ENCODE measurements at regions not wholly inside any gene's neighbourhood (a gene's known extent, or its start where the extent isn't known, plus 50 kb on each side); places are given as distances from the start of the nearest gene placed in this dataset.

DNA sequence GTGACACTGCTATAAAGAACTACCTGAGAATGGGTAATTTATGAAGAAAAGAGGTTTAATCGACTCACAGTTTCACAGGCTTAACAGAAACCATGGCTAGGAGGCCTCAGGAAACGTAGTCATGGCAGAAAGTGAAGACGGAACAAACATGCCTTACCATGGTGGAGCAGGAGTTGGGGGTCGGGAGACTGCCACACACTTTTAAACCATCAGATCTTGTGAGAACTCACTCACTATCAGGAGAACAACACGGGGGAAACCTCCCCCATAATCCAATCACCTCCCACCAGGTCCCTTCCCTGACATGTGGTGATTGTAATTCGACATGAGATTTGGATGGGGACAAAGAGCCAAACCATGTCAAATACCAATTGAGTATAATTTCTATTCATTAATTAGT, 2392.6 kb upstream of the C9orf72 start:
- Histone ChIP-seq H3K36me3 (ENCODE audit: insufficient read depth, low read depth, low read length) (no peaks in the 10 kb centered on the region), H3K4me1 (ENCODE audit: insufficient read depth, low read length) (no peaks in the 10 kb centered on the region), H3K27ac (ENCODE audit: low read length) (no peak overlapping the region), H3K9ac (ENCODE audit: low read depth, low read length) (no peak overlapping the region), H3K4me3 (ENCODE audit: low read length) (no peak overlapping the region), H3K27me3 (ENCODE audit: insufficient read depth, low read length) (no peaks in the 10 kb centered on the region), H3K9me3 (ENCODE audit: insufficient read depth, low read depth, low read length) (no peaks in the 10 kb centered on the region)

GRCh38 chr9:29966247-29966646, 2393.0 kb upstream of the C9orf72 start:
- no peak overlapping the region for H3K27ac ChIP-seq (ENCODE audit: low read length)
- H3K4me3 ChIP-seq (ENCODE audit: low read length) = no peak overlapping the region
- no peaks in the 10 kb centered on the region for H3K36me3 ChIP-seq (ENCODE audit: insufficient read depth, low read depth, low read length)
- H3K9ac ChIP-seq (ENCODE audit: low read depth, low read length) = no peak overlapping the region
- no peaks in the 10 kb centered on the region for H3K27me3 ChIP-seq (ENCODE audit: insufficient read depth, low read length)
- no peaks in the 10 kb centered on the region for H3K4me1 ChIP-seq (ENCODE audit: insufficient read depth, low read length)
- no peaks in the 10 kb centered on the region for H3K9me3 ChIP-seq (ENCODE audit: insufficient read depth, low read depth, low read length)

- H3K36me3 ChIP-seq (ENCODE audit: insufficient read depth, low read depth, low read length) = no peaks in the 10 kb centered on the region
- H3K9ac ChIP-seq (ENCODE audit: low read depth, low read length) = no peak overlapping the region
- no peaks in the 10 kb centered on the region for H3K4me1 ChIP-seq (ENCODE audit: insufficient read depth, low read length)
- no peaks in the 10 kb centered on the region for H3K9me3 ChIP-seq (ENCODE audit: insufficient read depth, low read depth, low read length)
- H3K27me3 ChIP-seq (ENCODE audit: insufficient read depth, low read length) = no peaks in the 10 kb centered on the region
- no peak overlapping the region for H3K27ac ChIP-seq (ENCODE audit: low read length)
- no peak overlapping the region for H3K4me3 ChIP-seq (ENCODE audit: low read length)
These were observed 2395.6 kb upstream of the C9orf72 start for GRCh38 chr9:29968831-29969230.

GRCh38 chr9:29969408-29969807, 2396.1 kb upstream of the C9orf72 start:
- Histone ChIP-seq H3K9me3 (ENCODE audit: insufficient read depth, low read depth, low read length) (no peaks in the 10 kb centered on the region), H3K4me1 (ENCODE audit: insufficient read depth, low read length) (no peaks in the 10 kb centered on the region), H3K36me3 (ENCODE audit: insufficient read depth, low read depth, low read length) (no peaks in the 10 kb centered on the region), H3K4me3 (ENCODE audit: low read length) (no peak overlapping the region), H3K9ac (ENCODE audit: low read depth, low read length) (no peak overlapping the region), H3K27me3 (ENCODE audit: insufficient read depth, low read length) (no peaks in the 10 kb centered on the region), H3K27ac (ENCODE audit: low read length) (no peak overlapping the region)

GRCh38 chr9:29969856-29970647, 2396.8 kb upstream of the C9orf72 start:
- H3K36me3 ChIP-seq (ENCODE audit: insufficient read depth, low read depth, low read length) = no peaks in the 10 kb centered on the region
- H3K4me3 ChIP-seq (ENCODE audit: low read length) = no peak overlapping the region
- H3K27ac ChIP-seq (ENCODE audit: low read length) = no peak overlapping the region
- no peaks in the 10 kb centered on the region for H3K27me3 ChIP-seq (ENCODE audit: insufficient read depth, low read length)
- no peaks in the 10 kb centered on the region for H3K4me1 ChIP-seq (ENCODE audit: insufficient read depth, low read length)
- H3K9ac ChIP-seq (ENCODE audit: low read depth, low read length) = no peak overlapping the region
- no peaks in the 10 kb centered on the region for H3K9me3 ChIP-seq (ENCODE audit: insufficient read depth, low read depth, low read length)

- no peaks in the 10 kb centered on the region for H3K27me3 ChIP-seq (ENCODE audit: insufficient read depth, low read length)
- no peak overlapping the region for H3K4me3 ChIP-seq (ENCODE audit: low read length)
- no peaks in the 10 kb centered on the region for H3K9me3 ChIP-seq (ENCODE audit: insufficient read depth, low read depth, low read length)
These were observed 2400.9 kb upstream of the C9orf72 start for GRCh38 chr9:29974197-29974596.

GRCh38 chr9:29976981-29977380, 2403.7 kb upstream of the C9orf72 start:
- Histone ChIP-seq H3K9me3 (ENCODE audit: insufficient read depth, low read depth, low read length) (no peaks in the 10 kb centered on the region), H3K9ac (ENCODE audit: low read depth, low read length) (no peak overlapping the region), H3K4me3 (ENCODE audit: low read length) (no peak overlapping the region), H3K27ac (ENCODE audit: low read length) (no peak overlapping the region), H3K36me3 (ENCODE audit: insufficient read depth, low read depth, low read length) (no peaks in the 10 kb centered on the region), H3K4me1 (ENCODE audit: insufficient read depth, low read length) (no peaks in the 10 kb centered on the region), H3K27me3 (ENCODE audit: insufficient read depth, low read length) (no peaks in the 10 kb centered on the region)

More at GRCh38 chr9:29974197-29974596, 2400.9 kb upstream of the C9orf72 start:
- H3K4me1 ChIP-seq (ENCODE audit: insufficient read depth, low read length) = no peaks in the 10 kb centered on the region
- no peak overlapping the region for H3K27ac ChIP-seq (ENCODE audit: low read length)
- no peak overlapping the region for H3K9ac ChIP-seq (ENCODE audit: low read depth, low read length)
- H3K36me3 ChIP-seq (ENCODE audit: insufficient read depth, low read depth, low read length) = no peaks in the 10 kb centered on the region

DNA sequence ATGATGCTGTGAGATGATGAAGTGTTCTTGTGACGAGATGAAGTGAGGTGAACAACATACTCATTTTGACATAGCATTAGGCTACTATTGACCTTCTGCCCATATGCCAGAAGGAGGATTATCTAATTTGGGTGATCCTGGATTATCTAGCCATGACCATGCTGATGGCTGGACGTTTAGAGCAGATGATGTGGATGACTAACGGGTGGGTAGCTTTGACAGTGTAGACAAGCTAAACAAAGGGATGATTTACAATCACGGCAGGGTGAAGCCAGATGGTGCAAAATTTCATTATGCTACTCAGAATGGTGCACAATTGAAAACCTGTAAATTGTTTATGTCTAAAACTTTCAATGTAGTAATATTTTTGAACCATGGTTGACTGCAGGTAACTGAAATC, 2403.4 kb upstream of the ACO1 start:
- Histone ChIP-seq H3K4me1 (ENCODE audit: insufficient read depth, low read length) (no peaks in the 10 kb centered on the region), H3K9me3 (ENCODE audit: insufficient read depth, low read depth, low read length) (no peaks in the 10 kb centered on the region), H3K9ac (ENCODE audit: low read depth, low read length) (no peak overlapping the region), H3K4me3 (ENCODE audit: low read length) (no peak overlapping the region), H3K27ac (ENCODE audit: low read length) (no peak overlapping the region), H3K27me3 (ENCODE audit: insufficient read depth, low read length) (no peaks in the 10 kb centered on the region), H3K36me3 (ENCODE audit: insufficient read depth, low read depth, low read length) (no peaks in the 10 kb centered on the region)

DNA sequence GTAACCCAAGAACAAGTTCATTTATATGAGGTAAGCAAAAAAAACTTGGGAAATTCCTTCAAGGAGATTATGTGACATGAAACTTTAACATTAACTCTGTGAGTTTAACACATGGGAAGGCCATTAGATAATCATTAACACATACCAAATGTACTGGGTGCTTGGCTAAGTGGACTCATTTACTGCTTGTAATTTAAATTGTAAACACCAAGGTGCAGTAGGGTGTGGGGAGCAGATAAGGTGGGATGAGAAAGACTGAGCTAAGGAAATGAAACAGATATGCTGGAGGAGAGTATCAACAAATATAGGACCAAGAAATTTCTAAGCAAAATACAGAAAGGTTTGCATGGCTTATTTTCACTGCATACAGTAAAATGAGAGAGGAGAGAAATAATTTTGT, 2384.8 kb upstream of the ACO1 start:
- Histone ChIP-seq H3K9ac (ENCODE audit: low read depth, low read length) (no peak overlapping the region), H3K27ac (ENCODE audit: low read length) (no peak overlapping the region)

DNA sequence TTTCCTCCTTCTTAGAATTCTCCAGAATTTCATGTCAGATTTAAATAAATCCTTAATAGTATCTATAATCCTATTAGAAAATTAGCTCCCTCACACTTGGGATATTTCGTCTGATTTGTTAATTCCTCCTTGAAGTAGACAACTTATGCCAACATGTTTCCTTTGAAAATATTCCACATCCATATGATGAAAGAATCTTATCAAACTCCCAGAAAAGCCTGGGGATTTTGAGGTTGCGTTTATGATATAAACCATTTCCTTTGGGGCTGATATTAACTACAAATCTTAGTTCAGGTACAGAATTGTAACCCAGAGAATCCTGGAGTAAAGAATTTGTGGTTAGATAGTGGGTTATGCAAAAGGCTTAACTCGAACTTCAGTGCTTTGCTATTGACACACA, 2373.8 kb upstream of the ACO1 start:
- H3K9me3 ChIP-seq (ENCODE audit: insufficient read depth, low read depth, low read length) = no peaks in the 10 kb centered on the region
- H3K27me3 ChIP-seq (ENCODE audit: insufficient read depth, low read length) = no peaks in the 10 kb centered on the region
- no peaks in the 10 kb centered on the region for H3K36me3 ChIP-seq (ENCODE audit: insufficient read depth, low read depth, low read length)
- no peaks in the 10 kb centered on the region for H3K4me1 ChIP-seq (ENCODE audit: insufficient read depth, low read length)
- H3K4me3 ChIP-seq (ENCODE audit: low read length) = no peak overlapping the region
- no peak overlapping the region for H3K9ac ChIP-seq (ENCODE audit: low read depth, low read length)
- no peak overlapping the region for H3K27ac ChIP-seq (ENCODE audit: low read length)

More for the DNA sequence above, 2384.8 kb upstream of the ACO1 start:
- no peak overlapping the region for H3K4me3 ChIP-seq (ENCODE audit: low read length)
- no peaks in the 10 kb centered on the region for H3K9me3 ChIP-seq (ENCODE audit: insufficient read depth, low read depth, low read length)
- no peaks in the 10 kb centered on the region for H3K4me1 ChIP-seq (ENCODE audit: insufficient read depth, low read length)
- no peaks in the 10 kb centered on the region for H3K27me3 ChIP-seq (ENCODE audit: insufficient read depth, low read length)
- H3K36me3 ChIP-seq (ENCODE audit: insufficient read depth, low read depth, low read length) = no peaks in the 10 kb centered on the region

- Histone ChIP-seq H3K9ac (ENCODE audit: low read depth, low read length) (no peak overlapping the region), H3K27ac (ENCODE audit: low read length) (no peak overlapping the region), H3K27me3 (ENCODE audit: insufficient read depth, low read length) (no peaks in the 10 kb centered on the region), H3K4me1 (ENCODE audit: insufficient read depth, low read length) (no peaks in the 10 kb centered on the region), H3K9me3 (ENCODE audit: insufficient read depth, low read depth, low read length) (no peaks in the 10 kb centered on the region), H3K4me3 (ENCODE audit: low read length) (no peak overlapping the region), H3K36me3 (ENCODE audit: insufficient read depth, low read depth, low read length) (no peaks in the 10 kb centered on the region)
These were observed 2371.8 kb upstream of the ACO1 start for GRCh38 chr9:30012622-30013021.

DNA sequence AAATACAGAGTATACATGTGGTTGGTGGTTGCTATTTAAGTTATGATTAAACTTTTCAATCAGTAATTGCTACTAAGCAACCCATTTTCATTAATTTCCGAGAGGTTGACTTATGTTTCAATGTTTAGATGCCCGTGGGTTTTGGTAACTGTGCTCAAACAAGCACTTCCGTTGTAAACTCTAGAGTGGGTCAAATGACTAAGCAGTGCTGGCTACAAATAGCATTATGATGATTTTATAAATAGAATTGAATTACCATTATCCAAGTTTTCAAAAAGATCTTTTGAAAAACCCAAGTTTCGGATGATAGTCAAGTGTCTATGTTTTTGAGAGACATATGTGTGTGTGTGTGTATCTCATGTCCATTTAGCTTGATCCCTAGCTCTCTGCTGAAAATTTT, 2369.4 kb upstream of the ACO1 start:
- Histone ChIP-seq H3K9me3 (ENCODE audit: insufficient read depth, low read depth, low read length) (no peaks in the 10 kb centered on the region), H3K27ac (ENCODE audit: low read length) (no peak overlapping the region), H3K4me1 (ENCODE audit: insufficient read depth, low read length) (no peaks in the 10 kb centered on the region), H3K36me3 (ENCODE audit: insufficient read depth, low read depth, low read length) (no peaks in the 10 kb centered on the region), H3K27me3 (ENCODE audit: insufficient read depth, low read length) (no peaks in the 10 kb centered on the region), H3K9ac (ENCODE audit: low read depth, low read length) (no peak overlapping the region), H3K4me3 (ENCODE audit: low read length) (no peak overlapping the region)

Measured in iPS-20b (cell line).